ENCODE measurements at regions not wholly inside any gene's neighbourhood (a gene's known extent, or its start where the extent isn't known, plus 50 kb on each side); places are given as distances from the start of the nearest gene placed in this dataset.

- TF ChIP-seq CTCF (IDR thresholded peaks at IDR 0.05; ENCODE audit: low read length) (no peak), EZH2 (IDR thresholded peaks at IDR 0.05; ENCODE audit: borderline replicate concordance, low read length) (no peak)
These were observed 135.2 kb upstream of the PRDM9 start for GRCh38 chr5:23372177-23372576.
